GM12891 (cell line): ENCODE measurements at regions not wholly inside any gene's neighbourhood (a gene's known extent, or its start where the extent isn't known, plus 50 kb on each side); places are given as distances from the start of the nearest gene placed in this dataset.
A peak's percentile ranks its signal among the peaks of the same experiment; 100 is the strongest.

Experiments used
- DNase-seq: peaks from one replicate; pipeline ENCODE4 v3.0.0; 2011; ENCODE audit warnings: low spot score; ENCODE audit not compliant: insufficient read length
- FAIRE-seq: peaks from 2 replicates; lab custom pipeline; 2011; peaks lifted over from hg19 to GRCh38; lab: Jason Lieb, UNC
- PAX5 ChIP-seq: IDR thresholded peaks from 2 replicates; pipeline ENCODE4 v1.6.1; 2011; ENCODE audit warnings: low read length, moderate library complexity, mild to moderate bottlenecking; ENCODE audit not compliant: insufficient read depth, severe bottlenecking
- POLR2A ChIP-seq: IDR thresholded peaks from 2 replicates; pipeline ENCODE4 v1.6.1; 2011; ENCODE audit warnings: low read depth, low read length, control low read depth
- POLR2AphosphoS5 ChIP-seq: IDR thresholded peaks from 2 replicates; pipeline ENCODE4 v1.6.1; 2011; ENCODE audit warnings: low read depth, low read length, control low read depth
- POU2F2 ChIP-seq: IDR thresholded peaks from 2 replicates; pipeline ENCODE4 v1.6.1; 2011; ENCODE audit warnings: low read depth, mild to moderate bottlenecking, control low read depth, low read length, moderate library complexity
- SPI1 ChIP-seq: IDR thresholded peaks from 2 replicates; pipeline ENCODE4 v1.6.1; 2011; ENCODE audit warnings: low read depth, low read length, control low read depth
- TAF1 ChIP-seq: IDR thresholded peaks from 2 replicates; pipeline ENCODE4 v1.6.1; 2011; ENCODE audit warnings: low read depth, low read length, control low read depth

GRCh38 chr12:125193376-125194152 is 128.3 kb downstream of the AACS start:
- DNase-seq (no peak), FAIRE-seq (no peak)
- TF ChIP-seq POLR2AphosphoS5 (no peak), POU2F2 (no peak)

- no peak for DNase-seq
- FAIRE-seq, result no peak
These were observed 129.0 kb downstream of the AACS start for GRCh38 chr12:125194163-125194773.

GRCh38 chr12:125194987-125195386 is 129.8 kb downstream of the AACS start:
- FAIRE-seq (no peak), DNase-seq (no peak)
- TF ChIP-seq POU2F2, result no peak
- no peak for TF ChIP-seq PAX5
- no peak for TF ChIP-seq POLR2AphosphoS5
- no peak for TF ChIP-seq TAF1
- no peak for TF ChIP-seq SPI1
- TF ChIP-seq POLR2A, result no peak

More at GRCh38 chr12:125194163-125194773, 129.0 kb downstream of the AACS start:
- TF ChIP-seq SPI1 (no peak), TAF1 (no peak), POLR2A (no peak)

- DNase-seq (no peak), FAIRE-seq (no peak)
- TF ChIP-seq PAX5 (no peak), POLR2AphosphoS5 (no peak), POU2F2 (no peak), SPI1 (no peak), TAF1 (no peak), POLR2A (no peak)
These were observed 132.1 kb downstream of the AACS start for GRCh38 chr12:125197326-125197725.

- DNase-seq (no peak), FAIRE-seq (no peak)
- TF ChIP-seq SPI1 (no peak), POLR2AphosphoS5 (no peak), POLR2A (no peak), TAF1 (no peak), POU2F2 (no peak), PAX5 (no peak)
These were observed 133.4 kb downstream of the AACS start for GRCh38 chr12:125198652-125199051.

GRCh38 chr12:125201090-125201489 is 135.9 kb downstream of the AACS start:
- TF ChIP-seq POLR2A (no peak), TAF1 (no peak), SPI1 (no peak), POU2F2 (no peak), PAX5 (no peak), POLR2AphosphoS5 (no peak)
- DNase-seq (no peak), FAIRE-seq (no peak)

GRCh38 chr12:125201940-125202339 is 136.7 kb downstream of the AACS start:
- TF ChIP-seq POLR2AphosphoS5 (no peak), TAF1 (no peak), POU2F2 (no peak), PAX5 (no peak)
- FAIRE-seq (no peak), DNase-seq (no peak)

GRCh38 chr12:125202421-125202820 is 137.2 kb downstream of the AACS start:
- DNase-seq (no peak), FAIRE-seq (no peak)
- TF ChIP-seq POLR2AphosphoS5, result no peak
- no peak for TF ChIP-seq POLR2A
- no peak for TF ChIP-seq SPI1
- TF ChIP-seq PAX5, result no peak

GRCh38 chr12:125203145-125203765 is 138.0 kb downstream of the AACS start:
- FAIRE-seq (peak; percentile 26), DNase-seq (no peak)
- TF ChIP-seq PAX5 (no peak), SPI1 (no peak), TAF1 (no peak), POLR2A (no peak), POLR2AphosphoS5 (no peak), POU2F2 (no peak)

- no peak for TF ChIP-seq POLR2AphosphoS5
- TF ChIP-seq TAF1, result no peak
- TF ChIP-seq POLR2A, result no peak
- TF ChIP-seq SPI1, result no peak
- no peak for TF ChIP-seq POU2F2
- TF ChIP-seq PAX5, result no peak
- FAIRE-seq, result no peak
- no peak for DNase-seq
These were observed 140.2 kb downstream of the AACS start for GRCh38 chr12:125205386-125205785.

- DNase-seq (no peak), FAIRE-seq (no peak)
- TF ChIP-seq POLR2AphosphoS5, result no peak
- no peak for TF ChIP-seq SPI1
These were observed 141.5 kb downstream of the AACS start for GRCh38 chr12:125206711-125207110.
